ENCODE measurements at regions not wholly inside any gene's neighbourhood (a gene's known extent, or its start where the extent isn't known, plus 50 kb on each side); places are given as distances from the start of the nearest gene placed in this dataset.

- Histone ChIP-seq H2AFZ (ENCODE audit: low read depth, low read length) (no peak overlapping the region), H4K20me1 (replicated peaks; ENCODE audit: control insufficient read depth, extremely low read depth, insufficient read depth, low read length) (no peaks in the 10 kb centered on the region), H3K36me3 (ENCODE audit: control insufficient read depth in 2 of 2, extremely low read depth in 1 of 2, insufficient read depth in 2 of 2, low read length in 2 of 2) (no peaks in the 10 kb centered on the region), H3K4me1 (ENCODE audit: control insufficient read depth, extremely low read depth, insufficient read depth, low read length) (peaks cover 3% of the 10 kb centered on the region), H3K9ac (replicated peaks; ENCODE audit: extremely low read depth, insufficient read depth, low read length) (no peak overlapping the region), H3K27ac (ENCODE audit: insufficient read depth, low read depth, low read length) (no peak overlapping the region), H3K79me2 (ENCODE audit: control insufficient read depth, insufficient read depth, low read length) (no peaks in the 10 kb centered on the region), H3K4me2 (ENCODE audit: insufficient read depth, low read length) (no peak overlapping the region), H3K9me1 (replicated peaks; ENCODE audit: control insufficient read depth, extremely low read depth, insufficient read depth, low read length) (no peaks in the 10 kb centered on the region), H3K4me3 (replicated peaks in 1 of 3; ENCODE audit: insufficient read depth in 1 of 3, low read depth in 1 of 3, low read length in 3 of 3) (no peak overlapping the region), H3K27me3 (ENCODE audit: control insufficient read depth in 2 of 2, insufficient read depth in 2 of 2, low read length in 2 of 2) (no peaks in the 10 kb centered on the region), H3K9me3 (replicated peaks; ENCODE audit: control insufficient read depth, insufficient read depth, low read length) (no peaks in the 10 kb centered on the region)
- ChIA-PET POLR2A (no interaction called here), CTCF (no interaction called here)
- FAIRE-seq (no peak), DNase-seq (ENCODE audit: low read depth, low spot score) (no peak)
- TF ChIP-seq EZH2 (IDR thresholded peaks at IDR 0.05; ENCODE audit: borderline replicate concordance, low read depth, low read length, severe bottlenecking) (no peak), MYC (IDR thresholded peaks at IDR 0.05; ENCODE audit: low read depth, low read length) (no peak), MAX (IDR thresholded peaks at IDR 0.05; ENCODE audit: insufficient read depth, insufficient read length) (no peak), JUN (IDR thresholded peaks at IDR 0.05; ENCODE audit: borderline replicate concordance, insufficient read depth, insufficient read length, low read depth) (no peak), POLR2AphosphoS5 (IDR thresholded peaks at IDR 0.05; ENCODE audit: insufficient read depth, low read depth, low read length) (no peak), GATA2 (IDR thresholded peaks at IDR 0.05; ENCODE audit: insufficient read depth, insufficient read length, low read depth, low read length) (no peak), CTCF (IDR thresholded peaks at IDR 0.05; ENCODE audit: extremely low read depth in 1 of 2, insufficient read depth in 1 of 2, low read depth in 1 of 2, low read length in 2 of 2) (no peak), POLR2A (IDR thresholded peaks at IDR 0.05; ENCODE audit: low read depth, low read length) (no peak)
- dilution Hi-C loops (cut with MboI; ENCODE audit: extremely low pct_ligation_motif_present, low sequenced_read_pairs) = no loop called here
- no TSS peak for BruUV-seq (replicated peaks)
- intact Hi-C loops (cut with micrococcal nuclease) = no loop called here
Observed at GRCh38 chr16:80203821-80204220, 337.0 kb upstream of the DYNLRB2 start.

Data from endothelial cell of umbilical vein (primary cell).